ENCODE measurements at regions not wholly inside any gene's neighbourhood (a gene's known extent, or its start where the extent isn't known, plus 50 kb on each side); places are given as distances from the start of the nearest gene placed in this dataset.

DNA sequence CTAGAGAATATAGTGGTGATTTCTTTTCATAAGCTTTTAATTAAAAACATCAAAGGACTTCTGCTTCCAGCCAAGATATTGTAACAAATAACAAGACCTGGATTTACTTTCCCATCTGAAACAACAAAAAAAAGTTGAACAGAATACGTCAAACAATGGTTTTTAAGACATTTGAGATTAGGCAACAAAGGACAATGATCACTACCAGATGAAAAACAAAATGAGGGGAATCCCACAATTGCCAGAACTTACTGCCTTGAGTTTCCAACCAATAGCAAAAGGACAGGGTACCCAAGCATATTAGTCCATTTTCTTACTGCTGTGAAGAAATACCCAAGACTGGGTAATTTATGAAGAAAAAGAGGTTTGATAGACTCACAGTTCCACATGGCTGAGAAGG lies 341.4 kb upstream of the INTU start:
- Histone ChIP-seq H3K4me1 (ENCODE audit: insufficient read depth) (no peaks in the 10 kb centered on the region), H3K27ac (no peak overlapping the region), H3K4me3 (no peak overlapping the region), H3K9me3 (no peaks in the 10 kb centered on the region), H3K27me3 (no peaks in the 10 kb centered on the region), H3K36me3 (no peaks in the 10 kb centered on the region)
- no peak for DNase-seq
- WGBS, 3 donors, result 80 to 89% (median 89%) methylated on average over 1 of the region's 1 CpG
- intact Hi-C loops (cut with DNase I), result no loop called here
- TF ChIP-seq EP300 (IDR thresholded peaks at IDR 0.05), result no peak
- no peak for TF ChIP-seq POLR2A (IDR thresholded peaks at IDR 0.05)
- TF ChIP-seq, protein P1, sequence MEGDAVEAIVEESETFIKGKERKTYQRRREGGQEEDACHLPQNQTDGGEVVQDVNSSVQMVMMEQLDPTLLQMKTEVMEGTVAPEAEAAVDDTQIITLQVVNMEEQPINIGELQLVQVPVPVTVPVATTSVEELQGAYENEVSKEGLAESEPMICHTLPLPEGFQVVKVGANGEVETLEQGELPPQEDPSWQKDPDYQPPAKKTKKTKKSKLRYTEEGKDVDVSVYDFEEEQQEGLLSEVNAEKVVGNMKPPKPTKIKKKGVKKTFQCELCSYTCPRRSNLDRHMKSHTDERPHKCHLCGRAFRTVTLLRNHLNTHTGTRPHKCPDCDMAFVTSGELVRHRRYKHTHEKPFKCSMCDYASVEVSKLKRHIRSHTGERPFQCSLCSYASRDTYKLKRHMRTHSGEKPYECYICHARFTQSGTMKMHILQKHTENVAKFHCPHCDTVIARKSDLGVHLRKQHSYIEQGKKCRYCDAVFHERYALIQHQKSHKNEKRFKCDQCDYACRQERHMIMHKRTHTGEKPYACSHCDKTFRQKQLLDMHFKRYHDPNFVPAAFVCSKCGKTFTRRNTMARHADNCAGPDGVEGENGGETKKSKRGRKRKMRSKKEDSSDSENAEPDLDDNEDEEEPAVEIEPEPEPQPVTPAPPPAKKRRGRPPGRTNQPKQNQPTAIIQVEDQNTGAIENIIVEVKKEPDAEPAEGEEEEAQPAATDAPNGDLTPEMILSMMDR (IDR thresholded peaks at IDR 0.05), result no peak

DNA sequence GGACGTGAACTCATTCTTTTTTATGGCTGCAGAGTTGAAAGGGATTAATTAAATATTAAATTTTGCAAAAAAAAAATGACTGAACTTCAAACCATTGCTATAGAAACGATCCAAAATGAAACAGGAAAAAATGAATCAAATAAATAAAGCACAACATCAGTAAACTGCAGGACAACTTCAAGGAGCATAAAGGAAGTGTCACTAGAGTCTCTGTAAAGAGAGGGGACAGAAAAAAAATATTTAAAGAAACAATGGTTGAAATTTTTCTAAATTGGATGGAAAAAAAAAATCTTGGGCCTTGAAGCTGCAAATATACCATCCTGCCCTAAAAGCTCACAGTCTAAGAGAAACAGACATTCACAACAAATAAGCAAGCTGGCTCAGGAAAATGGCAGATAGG lies 339.3 kb upstream of the INTU start:
- H3K27ac ChIP-seq, result no peak overlapping the region
- intact Hi-C loops (cut with DNase I), result no loop called here
- 20 to 63% (median 60%) methylated on average over 2 of the region's 2 CpGs for WGBS, 3 donors
- H3K9me3 ChIP-seq, result no peaks in the 10 kb centered on the region
- TF ChIP-seq POLR2A (IDR thresholded peaks at IDR 0.05) (no peak), EP300 (IDR thresholded peaks at IDR 0.05) (no peak)
- TF ChIP-seq, protein P1 (IDR thresholded peaks at IDR 0.05), result no peak
- H3K4me1 ChIP-seq (ENCODE audit: insufficient read depth), result no peaks in the 10 kb centered on the region
- no peaks in the 10 kb centered on the region for H3K27me3 ChIP-seq
- no peak overlapping the region for H3K4me3 ChIP-seq
- no peak for DNase-seq
- H3K36me3 ChIP-seq, result no peaks in the 10 kb centered on the region

DNA sequence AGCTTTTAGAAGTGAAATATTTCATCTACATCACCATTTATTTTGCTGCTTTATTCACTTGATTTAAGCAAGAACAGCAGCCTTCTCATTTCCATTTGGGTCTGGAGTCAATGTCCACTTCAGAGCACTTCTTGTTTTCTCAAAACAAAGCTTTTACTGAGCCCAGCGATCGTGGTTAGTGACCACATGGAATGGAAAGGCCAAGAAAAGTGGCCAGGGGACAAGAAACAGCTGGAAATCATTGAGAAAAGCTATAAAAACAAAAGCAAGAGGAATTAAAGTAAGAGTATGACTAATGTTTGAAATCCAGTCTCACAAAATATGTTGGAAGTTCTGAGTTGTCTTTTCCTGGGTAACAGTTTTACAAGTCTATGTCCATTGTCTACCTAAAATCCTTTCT lies 328.4 kb upstream of the INTU start:
- no peaks in the 10 kb centered on the region for H3K9me3 ChIP-seq
- intact Hi-C loops (cut with DNase I), result no loop called here
- H3K27ac ChIP-seq, result no peak overlapping the region
- DNase-seq, result no peak
- TF ChIP-seq POLR2A (IDR thresholded peaks at IDR 0.05) (no peak), EP300 (IDR thresholded peaks at IDR 0.05) (no peak)
- TF ChIP-seq, protein P1 (IDR thresholded peaks at IDR 0.05), result no peak
- no peaks in the 10 kb centered on the region for H3K4me1 ChIP-seq (ENCODE audit: insufficient read depth)
- no peaks in the 10 kb centered on the region for H3K36me3 ChIP-seq
- WGBS, 3 donors, result 22 to 42% (median 23%) methylated on average over 2 of the region's 2 CpGs
- H3K4me3 ChIP-seq, result no peak overlapping the region
- H3K27me3 ChIP-seq, result no peaks in the 10 kb centered on the region

DNA sequence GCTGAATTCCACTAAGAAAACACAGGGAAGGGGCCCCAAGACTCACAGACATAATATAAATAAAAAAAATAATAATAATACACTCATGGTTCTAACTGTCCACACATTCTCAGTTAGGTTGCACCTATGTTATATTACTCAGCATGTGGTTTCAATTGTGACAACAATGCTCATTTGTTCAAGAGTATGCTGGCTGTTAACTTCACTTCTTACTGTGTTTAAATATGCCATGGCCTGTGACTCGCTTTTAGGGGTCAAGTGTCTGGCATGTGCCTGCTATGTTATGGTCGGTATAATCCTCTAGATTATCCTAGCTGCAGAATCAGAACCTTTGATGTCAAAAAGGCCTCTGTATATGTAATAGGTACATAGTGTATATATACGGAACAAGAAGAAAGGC lies 324.8 kb upstream of the INTU start:
- Histone ChIP-seq H3K36me3 (no peaks in the 10 kb centered on the region), H3K27ac (no peak overlapping the region), H3K4me3 (no peak overlapping the region), H3K9me3 (no peaks in the 10 kb centered on the region), H3K4me1 (ENCODE audit: insufficient read depth) (no peaks in the 10 kb centered on the region), H3K27me3 (no peaks in the 10 kb centered on the region)
- 85 to 88% (median 87%) methylated on average over 3 of the region's 3 CpGs for WGBS, 3 donors
- DNase-seq, result no peak
- intact Hi-C loops (cut with DNase I), result no loop called here
- TF ChIP-seq, protein P1 (IDR thresholded peaks at IDR 0.05), result no peak
- TF ChIP-seq POLR2A (IDR thresholded peaks at IDR 0.05) (no peak), EP300 (IDR thresholded peaks at IDR 0.05) (no peak)
